ENCODE measurements at regions not wholly inside any gene's neighbourhood (a gene's known extent, or its start where the extent isn't known, plus 50 kb on each side); places are given as distances from the start of the nearest gene placed in this dataset.

DNA sequence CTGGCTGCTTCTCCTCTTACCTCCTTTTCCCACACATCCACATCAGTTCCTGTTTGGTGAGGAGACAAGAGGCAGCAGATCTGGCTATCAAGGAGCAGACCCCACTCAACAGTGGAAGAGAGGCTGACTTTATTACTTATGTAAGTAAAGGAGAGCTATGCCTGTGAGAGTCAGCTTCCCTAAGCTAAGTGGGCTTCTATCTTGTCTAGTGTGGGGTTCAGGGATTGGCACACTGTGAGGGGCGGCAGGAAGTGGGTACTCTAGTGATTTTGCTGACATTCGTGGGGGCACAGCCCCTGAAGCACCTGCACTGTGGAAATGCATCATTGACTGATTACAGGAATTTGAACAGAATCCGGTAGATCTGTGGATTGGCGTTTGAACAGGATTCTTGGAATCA, 163.5 kb upstream of the IRX1 start:
- no peaks in the 10 kb centered on the region for H3K27me3 ChIP-seq (ENCODE audit: control insufficient read depth in 2 of 2, insufficient read depth in 2 of 2, low read length in 2 of 2)
- no peak overlapping the region for H3K4me3 Mint-ChIP-seq
- H3K27me3 Mint-ChIP-seq (ENCODE audit: low read depth in 3 of 3), result peaks cover 0 to 2% (median 0%) of the 10 kb centered on the region in 3 donors
- H3K36me3 Mint-ChIP-seq, result no peaks in the 10 kb centered on the region
- no peak overlapping the region for H3K27ac ChIP-seq (ENCODE audit: low read depth in 1 of 2, low read length in 2 of 2)
- no peak for DNase-seq
- no peaks in the 10 kb centered on the region for H3K79me2 ChIP-seq (ENCODE audit: insufficient read depth, low read length)
- TF ChIP-seq, protein P1, sequence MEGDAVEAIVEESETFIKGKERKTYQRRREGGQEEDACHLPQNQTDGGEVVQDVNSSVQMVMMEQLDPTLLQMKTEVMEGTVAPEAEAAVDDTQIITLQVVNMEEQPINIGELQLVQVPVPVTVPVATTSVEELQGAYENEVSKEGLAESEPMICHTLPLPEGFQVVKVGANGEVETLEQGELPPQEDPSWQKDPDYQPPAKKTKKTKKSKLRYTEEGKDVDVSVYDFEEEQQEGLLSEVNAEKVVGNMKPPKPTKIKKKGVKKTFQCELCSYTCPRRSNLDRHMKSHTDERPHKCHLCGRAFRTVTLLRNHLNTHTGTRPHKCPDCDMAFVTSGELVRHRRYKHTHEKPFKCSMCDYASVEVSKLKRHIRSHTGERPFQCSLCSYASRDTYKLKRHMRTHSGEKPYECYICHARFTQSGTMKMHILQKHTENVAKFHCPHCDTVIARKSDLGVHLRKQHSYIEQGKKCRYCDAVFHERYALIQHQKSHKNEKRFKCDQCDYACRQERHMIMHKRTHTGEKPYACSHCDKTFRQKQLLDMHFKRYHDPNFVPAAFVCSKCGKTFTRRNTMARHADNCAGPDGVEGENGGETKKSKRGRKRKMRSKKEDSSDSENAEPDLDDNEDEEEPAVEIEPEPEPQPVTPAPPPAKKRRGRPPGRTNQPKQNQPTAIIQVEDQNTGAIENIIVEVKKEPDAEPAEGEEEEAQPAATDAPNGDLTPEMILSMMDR (IDR thresholded peaks at IDR 0.05), result no peak
- H3K27ac Mint-ChIP-seq, result no peak overlapping the region
- H3K4me3 ChIP-seq (replicated peaks in 1 of 3; ENCODE audit: low read depth in 2 of 3, low read length in 3 of 3), result no peak overlapping the region
- no peak overlapping the region for H3K9ac ChIP-seq (ENCODE audit: insufficient read depth, low read length, poor library complexity, severe bottlenecking)
- intact Hi-C loops (cut with micrococcal nuclease), result no loop called here
- H3K4me1 Mint-ChIP-seq, result no peaks in the 10 kb centered on the region
- H3K36me3 ChIP-seq (replicated peaks in 1 of 2; ENCODE audit: control insufficient read depth in 1 of 2, insufficient read depth in 2 of 2, low read length in 2 of 2), result no peaks in the 10 kb centered on the region
- no peak overlapping the region for H2AFZ ChIP-seq (ENCODE audit: insufficient read depth, low read depth, low read length, poor library complexity, severe bottlenecking)
- no peak overlapping the region for H3K4me2 ChIP-seq (replicated peaks; ENCODE audit: extremely low read depth, low read length, poor library complexity, severe bottlenecking)
- no peaks in the 10 kb centered on the region for H4K20me1 ChIP-seq (ENCODE audit: insufficient read depth, low read length)
- peaks cover 0 to 4% of the 10 kb centered on the region in 2 donors for H3K9me3 ChIP-seq (replicated peaks in 1 of 2; ENCODE audit: control insufficient read depth in 1 of 2, insufficient read depth in 1 of 2, low read length in 2 of 2)
- no peaks in the 10 kb centered on the region for H3K4me1 ChIP-seq (ENCODE audit: control insufficient read depth in 1 of 2, insufficient read depth in 2 of 2, low read length in 2 of 2)
- H3K9me3 Mint-ChIP-seq, result peaks cover 0 to 11% (median 2%) of the 10 kb centered on the region in 7 donors
- WGBS (ENCODE audit: insufficient coverage), result 74% methylated on average over 3 of the region's 4 CpGs

DNA sequence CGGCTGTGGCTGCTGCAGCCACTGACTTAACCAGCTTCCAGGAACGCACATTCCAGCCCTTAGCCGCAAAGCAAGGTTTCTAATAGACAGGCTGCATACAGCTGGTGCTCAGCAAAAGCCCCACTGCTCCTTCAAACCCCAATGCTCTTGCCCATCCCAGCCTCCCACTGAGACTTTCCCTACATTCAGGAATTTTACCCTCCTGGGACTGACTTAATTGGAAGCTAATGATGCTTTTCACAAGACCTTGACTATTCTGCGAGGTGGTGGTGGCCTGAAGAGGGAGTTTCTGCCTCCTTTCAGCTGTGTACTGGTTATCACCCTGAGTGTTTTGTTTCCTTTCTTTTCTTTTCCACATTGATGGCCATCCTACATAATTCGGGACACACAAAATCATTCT, 164.9 kb upstream of the IRX1 start:
- intact Hi-C loops (cut with micrococcal nuclease), result no loop called here
- H3K27ac ChIP-seq (ENCODE audit: low read depth in 1 of 2, low read length in 2 of 2), result no peak overlapping the region
- no peaks in the 10 kb centered on the region for H3K4me1 Mint-ChIP-seq

More for the DNA sequence above, 164.9 kb upstream of the IRX1 start:
- DNase-seq, result no peak
- Mint-ChIP-seq H3K27ac (no peak overlapping the region), H3K4me3 (no peak overlapping the region), H3K9me3 (peaks cover 0 to 7% (median 1%) of the 10 kb centered on the region in 7 donors), H3K36me3 (no peaks in the 10 kb centered on the region), H3K27me3 (ENCODE audit: low read depth in 3 of 3) (peaks cover 0 to 2% (median 0%) of the 10 kb centered on the region in 3 donors)
- H3K4me2 ChIP-seq (replicated peaks; ENCODE audit: extremely low read depth, low read length, poor library complexity, severe bottlenecking), result no peak overlapping the region
- TF ChIP-seq, protein P1 (IDR thresholded peaks at IDR 0.05), result no peak
- H3K36me3 ChIP-seq (replicated peaks in 1 of 2; ENCODE audit: control insufficient read depth in 1 of 2, insufficient read depth in 2 of 2, low read length in 2 of 2), result no peaks in the 10 kb centered on the region
- H3K4me1 ChIP-seq (ENCODE audit: control insufficient read depth in 1 of 2, insufficient read depth in 2 of 2, low read length in 2 of 2), result no peaks in the 10 kb centered on the region
- H3K4me3 ChIP-seq (replicated peaks in 1 of 3; ENCODE audit: low read depth in 2 of 3, low read length in 3 of 3), result no peak overlapping the region
- WGBS (ENCODE audit: insufficient coverage), result 81% methylated on average over 3 of the region's 5 CpGs
- H4K20me1 ChIP-seq (ENCODE audit: insufficient read depth, low read length), result no peaks in the 10 kb centered on the region
- H3K9me3 ChIP-seq (replicated peaks in 1 of 2; ENCODE audit: control insufficient read depth in 1 of 2, insufficient read depth in 1 of 2, low read length in 2 of 2), result no peaks in the 10 kb centered on the region
- no peak overlapping the region for H2AFZ ChIP-seq (ENCODE audit: insufficient read depth, low read depth, low read length, poor library complexity, severe bottlenecking)
- no peaks in the 10 kb centered on the region for H3K79me2 ChIP-seq (ENCODE audit: insufficient read depth, low read length)
- no peaks in the 10 kb centered on the region for H3K27me3 ChIP-seq (ENCODE audit: control insufficient read depth in 2 of 2, insufficient read depth in 2 of 2, low read length in 2 of 2)
- H3K9ac ChIP-seq (ENCODE audit: insufficient read depth, low read length, poor library complexity, severe bottlenecking), result no peak overlapping the region
